GM12878 (cell line): ENCODE measurements at regions not wholly inside any gene's neighbourhood (a gene's known extent, or its start where the extent isn't known, plus 50 kb on each side); places are given as distances from the start of the nearest gene placed in this dataset.

ENCODE experiments used
- ATAC-seq: fragments of 200-7000 bp; cut with Tn5 transposase; 3 replicates; pipeline ENCODE4 v1.9.1; 2020; ENCODE audit warnings: mild to moderate bottlenecking, moderate library complexity
- BruUV-seq: library from RNA; stranded (reverse); fragments of 400-500 nt; replicated peaks from 2 replicates; lab custom pipeline; 2021; lab: Mats Ljungman, UMichigan
- CTCF ChIA-PET: fragments of 300-600 bp; sonication (Branson Sonifier 250); formaldehyde crosslinking; extraction: SDS; loops from one replicate; lab custom pipeline; 2021; ENCODE audit warnings: inconsistent platforms; lab: Yijun Ruan, JAX
- POLR2A ChIA-PET: fragments of 350-600 bp; formaldehyde crosslinking; extraction: SDS; loops from one replicate; lab custom pipeline; 2021; ENCODE audit warnings: inconsistent platforms; lab: Charles Lee
- RAD21 ChIA-PET: fragments of 300-600 bp; sonication (Branson Sonifier 250); formaldehyde crosslinking; loops from one replicate; lab custom pipeline; 2023; ENCODE audit warnings: antibody characterized with exemption; ENCODE audit not compliant: unreplicated experiment; lab: Charles Lee
- SMC1A ChIA-PET: fragments of 300-600 bp; sonication (Branson Sonifier 250); formaldehyde crosslinking; loops from one replicate; lab custom pipeline; 2023; ENCODE audit not compliant: unreplicated experiment, uncharacterized antibody; lab: Charles Lee
- DNase-seq: peaks from one replicate; pipeline ENCODE4 v3.0.0-alpha.2; 2011; ENCODE audit warnings: low read depth, low spot score
- FAIRE-seq: peaks from 3 replicates; lab custom pipeline; 2011; peaks lifted over from hg19 to GRCh38; lab: Jason Lieb, UNC
- H2AFZ ChIP-seq: 2 replicates; pipeline ENCODE4 v1.6.0; 2011; ENCODE audit warnings: low read depth, low read length, control low read depth; ENCODE audit not compliant: control insufficient read depth
- H3K27ac ChIP-seq: 2 replicates; pipeline ENCODE4 v1.5.1; 2011; ENCODE audit warnings: control low read depth; ENCODE audit not compliant: control insufficient read depth, insufficient read depth
- H3K27me3 ChIP-seq, 2 experiments: replicated peaks in 1 of 2; 2 replicates each; pipeline versions ENCODE4 v1.6.0 to v1.6.1; 2011; ENCODE audit warnings: low read length in 1 of 2; ENCODE audit not compliant: control insufficient read depth in 2 of 2, insufficient read depth in 2 of 2
- H3K36me3 ChIP-seq, 2 experiments: 2 replicates each; pipeline ENCODE4 v1.5.1; 2011; ENCODE audit warnings: low read length in 1 of 2; ENCODE audit not compliant: control insufficient read depth in 2 of 2, insufficient read depth in 2 of 2
- H3K4me1 ChIP-seq: 2 replicates; pipeline ENCODE4 v1.6.1; 2011; ENCODE audit warnings: mild to moderate bottlenecking, low read length, moderate library complexity, mixed read lengths; ENCODE audit not compliant: control insufficient read depth, insufficient read depth
- H3K4me2 ChIP-seq: 2 replicates; pipeline ENCODE4 v1.6.0; 2011; ENCODE audit warnings: control low read depth; ENCODE audit not compliant: control insufficient read depth, insufficient read depth
- H3K4me3 ChIP-seq: fragments of 200-600 bp; sonication (generic); 2 replicates; pipeline ENCODE4 v1.5.1; 2016
- H3K79me2 ChIP-seq: 2 replicates; pipeline ENCODE4 v1.6.0; 2011; ENCODE audit warnings: low read length; ENCODE audit not compliant: control insufficient read depth, insufficient read depth
- H3K9ac ChIP-seq: 2 replicates; pipeline ENCODE4 v1.8.0; 2011; ENCODE audit warnings: low read length, control low read depth, mixed read lengths; ENCODE audit not compliant: control insufficient read depth, insufficient read depth
- H3K9me3 ChIP-seq: replicated peaks from 3 replicates; pipeline ENCODE4 v1.5.1; 2011; ENCODE audit warnings: mild to moderate bottlenecking, low read length; ENCODE audit not compliant: control insufficient read depth, insufficient read depth
- H4K20me1 ChIP-seq: 2 replicates; pipeline ENCODE4 v1.6.0; 2011; ENCODE audit not compliant: control insufficient read depth, insufficient read depth
- ATF3 ChIP-seq: IDR thresholded peaks from 2 replicates; pipeline ENCODE4 v1.6.1; 2011; ENCODE audit warnings: low read depth, mild to moderate bottlenecking, low read length, moderate library complexity, borderline replicate concordance; ENCODE audit errors: extremely low read depth
- BCL11A ChIP-seq: IDR thresholded peaks from 2 replicates; pipeline ENCODE4 v1.6.1; 2011; ENCODE audit warnings: low read depth, low read length
- CEBPZ ChIP-seq: fragments of 150-350 bp; IDR thresholded peaks from 2 replicates; pipeline ENCODE4 v1.6.1; 2016; ENCODE audit warnings: low read depth, low read length
- CHD4 ChIP-seq: fragments of 200-600 bp; sonication (generic); IDR thresholded peaks from 2 replicates; pipeline ENCODE4 v1.6.1; 2016; ENCODE audit warnings: mild to moderate bottlenecking
- CREM ChIP-seq: IDR thresholded peaks from 2 replicates; pipeline ENCODE4 v1.6.1; 2014; ENCODE audit warnings: antibody characterized with exemption, low read depth
- ETV6 ChIP-seq, 2 experiments: fragments of 450-650 bp in 1 of 2; IDR thresholded peaks in 1 of 2; conservative IDR thresholded peaks in 1 of 2; 2 replicates each; pipeline ENCODE4 v1.6.1; 2014; ENCODE audit warnings: antibody characterized with exemption in 1 of 2, borderline replicate concordance in 1 of 2, low read depth in 1 of 2, mild to moderate bottlenecking in 1 of 2, moderate library complexity in 1 of 2
- FOXM1 ChIP-seq: IDR thresholded peaks from 2 replicates; pipeline ENCODE4 v1.6.1; 2012; ENCODE audit warnings: low read depth, mild to moderate bottlenecking, inconsistent platforms, low read length, moderate library complexity
- MEF2B ChIP-seq: fragments of 450-650 bp; IDR thresholded peaks from 2 replicates; pipeline ENCODE4 v1.6.1; 2018; ENCODE audit warnings: mild to moderate bottlenecking, moderate library complexity; ENCODE audit not compliant: partially characterized antibody, poor library complexity, severe bottlenecking
- MYC ChIP-seq: IDR thresholded peaks from 2 replicates; pipeline ENCODE4 v1.6.1; 2011; ENCODE audit warnings: mild to moderate bottlenecking, low read length, moderate library complexity, inconsistent platforms; ENCODE audit not compliant: insufficient read depth, insufficient replicate concordance, insufficient read length, severe bottlenecking
- NR2C2 ChIP-seq: IDR thresholded peaks from 2 replicates; pipeline ENCODE4 v1.6.1; 2011; ENCODE audit warnings: borderline replicate concordance, low read depth; ENCODE audit not compliant: control insufficient read depth, insufficient read length
- PBX3 ChIP-seq: IDR thresholded peaks from 2 replicates; pipeline ENCODE4 v1.6.1; 2011; ENCODE audit warnings: mild to moderate bottlenecking, low read depth, low read length, moderate library complexity; ENCODE audit not compliant: insufficient replicate concordance
- RAD21 ChIP-seq: IDR thresholded peaks from 2 replicates; pipeline ENCODE4 v1.6.1; 2011; ENCODE audit warnings: mild to moderate bottlenecking, low read depth, low read length, moderate library complexity; ENCODE audit not compliant: insufficient read depth
- RUNX3 ChIP-seq: IDR thresholded peaks from 2 replicates; pipeline ENCODE4 v1.6.1; 2012; ENCODE audit warnings: low read length, inconsistent platforms
- SMC3 ChIP-seq: IDR thresholded peaks from 2 replicates; pipeline ENCODE4 v1.6.1; 2011; ENCODE audit warnings: low read length, improper control_type of control experiment, borderline replicate concordance
- SP1 ChIP-seq: IDR thresholded peaks from one replicate; pipeline ENCODE4 v1.6.1; 2011; ENCODE audit warnings: low read depth, low read length
- SUZ12 ChIP-seq: fragments of 200-600 bp; sonication (generic); IDR thresholded peaks from one replicate; pipeline ENCODE4 v1.6.1; 2018; ENCODE audit warnings: antibody characterized with exemption, mild to moderate bottlenecking; ENCODE audit not compliant: unreplicated experiment
- ZNF24 ChIP-seq: fragments of 450-650 bp; IDR thresholded peaks from 2 replicates; pipeline ENCODE4 v1.6.1; 2017; ENCODE audit warnings: antibody characterized with exemption, mild to moderate bottlenecking
- ZNF274 ChIP-seq: IDR thresholded peaks from one replicate; pipeline ENCODE4 v1.8.0; 2011; ENCODE audit not compliant: insufficient read length, insufficient read depth
- ZSCAN29 ChIP-seq: fragments of 450-650 bp; IDR thresholded peaks from 2 replicates; pipeline ENCODE4 v1.6.1; 2017; ENCODE audit warnings: mild to moderate bottlenecking, moderate library complexity
- WGBS: methylation state at CpG from one replicate; pipeline ENCODE4 v1.1.6; 2016; ENCODE audit warnings: low lambda C conversion rate; ENCODE audit not compliant: insufficient replicate concordance, insufficient coverage; ENCODE audit errors: missing lambda C conversion rate; 5-methylcytosine and 5-hydroxymethylcytosine counted together
- in situ Hi-C: fragments of 300-500 bp; cut with MboI; formaldehyde crosslinking; loops from 9 replicates; pipeline ENCODE4 v1.14.3; 2018; ENCODE audit warnings: mixed read lengths
- intact Hi-C: fragments of 100-400 bp; cut with micrococcal nuclease; formaldehyde crosslinking; loops from one replicate; pipeline ENCODE4 v1.14.2; 2022; ENCODE audit not compliant: unreplicated experiment

- H4K20me1 ChIP-seq: no peaks in the 10 kb centered on the region
- 29% methylated on average over 3 of the region's 3 CpGs for WGBS
- in situ Hi-C loops: no loop called here
- CTCF ChIA-PET: no interaction called here
- no peaks in the 10 kb centered on the region for H3K4me1 ChIP-seq
- SMC1A ChIA-PET: interaction anchor here (1.1 kb wide), 1 partner anchor 57 kb away, joined by 3 read pairs; no protein-coding TSS in a partner anchor
- ATAC-seq (no peak), DNase-seq (no peak), FAIRE-seq (no peak)
- POLR2A ChIA-PET: no interaction called here
- H2AFZ ChIP-seq: no peak overlapping the region
- no peaks in the 10 kb centered on the region for H3K9me3 ChIP-seq
- no peaks in the 10 kb centered on the region for H3K27me3 ChIP-seq
- H3K4me3 ChIP-seq: no peak overlapping the region
- H3K27ac ChIP-seq: no peak overlapping the region
- no peak overlapping the region for H3K4me2 ChIP-seq
- RAD21 ChIA-PET: no interaction called here
- no peaks in the 10 kb centered on the region for H3K36me3 ChIP-seq
- H3K9ac ChIP-seq: no peak overlapping the region
- no TSS peak for BruUV-seq
- H3K79me2 ChIP-seq: no peaks in the 10 kb centered on the region
- intact Hi-C loops: no loop called here
- TF ChIP-seq ZNF274 (no peak), CREM (no peak), NR2C2 (no peak), SP1 (no peak), RAD21 (no peak), ETV6 (conservative IDR thresholded peaks at IDR 0.05 in 1 of 2, IDR thresholded peaks at IDR 0.05 in 1 of 2; ENCODE audit: borderline replicate concordance in 1 of 2, low read depth in 1 of 2) (no peak), PBX3 (no peak), ATF3 (no peak), SMC3 (no peak), MEF2B (no peak), ZNF24 (no peak), CHD4 (no peak), ZSCAN29 (no peak), FOXM1 (no peak), BCL11A (no peak), RUNX3 (no peak), CEBPZ (no peak), MYC (no peak), SUZ12 (no peak)
Measured at GRCh38 chr1:95301614-95302013, 67.6 kb downstream of the RWDD3 start.
